ENCODE measurements at regions not wholly inside any gene's neighbourhood (a gene's known extent, or its start where the extent isn't known, plus 50 kb on each side); places are given as distances from the start of the nearest gene placed in this dataset.

- H3K27me3 ChIP-seq = no peaks in the 10 kb centered on the region
- no peaks in the 10 kb centered on the region for H3K9me3 ChIP-seq
- H3K4me1 ChIP-seq = no peaks in the 10 kb centered on the region
- TF ChIP-seq CTCF (IDR thresholded peaks at IDR 0.05) = no peak
- TF ChIP-seq POLR2A (IDR thresholded peaks at IDR 0.05) = no peak
- no peak for TF ChIP-seq POLR2AphosphoS5 (IDR thresholded peaks at IDR 0.05; ENCODE audit: insufficient read depth in 1 of 2, low read depth in 1 of 2)
- no peak overlapping the region for H3K4me3 ChIP-seq
- no peak for DNase-seq (ENCODE audit: extremely low spot score in 2 of 2)
- H3K27ac ChIP-seq = no peak overlapping the region
- intact Hi-C loops (cut with DNase I) = no loop called here
- H3K36me3 ChIP-seq = no peaks in the 10 kb centered on the region
Observed at GRCh38 chr10:15448598-15448997, 77.5 kb upstream of the FAM171A1 start.

- intact Hi-C loops (cut with DNase I) = no loop called here
- DNase-seq (ENCODE audit: extremely low spot score in 2 of 2) = no peak
- Histone ChIP-seq H3K27me3 (no peaks in the 10 kb centered on the region), H3K36me3 (no peaks in the 10 kb centered on the region), H3K4me1 (peaks cover 3% of the 10 kb centered on the region), H3K27ac (no peak overlapping the region), H3K9me3 (no peaks in the 10 kb centered on the region), H3K4me3 (no peak overlapping the region)
- no peak for TF ChIP-seq POLR2AphosphoS5 (IDR thresholded peaks at IDR 0.05; ENCODE audit: insufficient read depth in 1 of 2, low read depth in 1 of 2)
- TF ChIP-seq POLR2A (IDR thresholded peaks at IDR 0.05) = no peak
- no peak for TF ChIP-seq CTCF (IDR thresholded peaks at IDR 0.05)
Observed at GRCh38 chr10:15445006-15445390, 73.9 kb upstream of the FAM171A1 start.

GRCh38 chr10:15444105-15445005, 73.3 kb upstream of the FAM171A1 start:
- Histone ChIP-seq H3K27ac (no peak overlapping the region), H3K9me3 (no peaks in the 10 kb centered on the region), H3K4me1 (peaks cover 9% of the 10 kb centered on the region), H3K36me3 (no peaks in the 10 kb centered on the region), H3K4me3 (no peak overlapping the region), H3K27me3 (no peaks in the 10 kb centered on the region)
- intact Hi-C loops (cut with DNase I) = no loop called here
- no peak for DNase-seq (ENCODE audit: extremely low spot score in 2 of 2)
- no peak for TF ChIP-seq POLR2AphosphoS5 (IDR thresholded peaks at IDR 0.05; ENCODE audit: insufficient read depth in 1 of 2, low read depth in 1 of 2)
- TF ChIP-seq CTCF (IDR thresholded peaks at IDR 0.05) = no peak
- no peak for TF ChIP-seq POLR2A (IDR thresholded peaks at IDR 0.05)

GRCh38 chr10:15442056-15442455, 71.0 kb upstream of the FAM171A1 start:
- Histone ChIP-seq H3K4me1 (peaks cover 16% of the 10 kb centered on the region), H3K9me3 (no peaks in the 10 kb centered on the region), H3K36me3 (no peaks in the 10 kb centered on the region), H3K27me3 (no peaks in the 10 kb centered on the region), H3K27ac (no peak overlapping the region), H3K4me3 (no peak overlapping the region)
- intact Hi-C loops (cut with DNase I) = no loop called here
- DNase-seq (ENCODE audit: extremely low spot score in 2 of 2) = no peak
- TF ChIP-seq CTCF (IDR thresholded peaks at IDR 0.05) (no peak), POLR2A (IDR thresholded peaks at IDR 0.05) (no peak), POLR2AphosphoS5 (IDR thresholded peaks at IDR 0.05; ENCODE audit: insufficient read depth in 1 of 2, low read depth in 1 of 2) (no peak)

GRCh38 chr10:15440204-15440711, 69.2 kb upstream of the FAM171A1 start:
- Histone ChIP-seq H3K4me3 (peak overlapping the region in 1 of 2 donors; percentile 32), H3K9me3 (no peaks in the 10 kb centered on the region), H3K27ac (peak overlapping the region; percentile 61), H3K36me3 (no peaks in the 10 kb centered on the region), H3K4me1 (peaks cover 16% of the 10 kb centered on the region), H3K27me3 (no peaks in the 10 kb centered on the region)
- intact Hi-C loops (cut with DNase I) = no loop called here
- TF ChIP-seq CTCF (IDR thresholded peaks at IDR 0.05) (no peak), POLR2AphosphoS5 (IDR thresholded peaks at IDR 0.05; ENCODE audit: insufficient read depth in 1 of 2, low read depth in 1 of 2) (no peak), POLR2A (IDR thresholded peaks at IDR 0.05) (no peak)
- DNase-seq (ENCODE audit: extremely low spot score in 2 of 2) = no peak
